ENCODE measurements at regions not wholly inside any gene's neighbourhood (a gene's known extent, or its start where the extent isn't known, plus 50 kb on each side); places are given as distances from the start of the nearest gene placed in this dataset.
"Not testable (repeated sequence)": the region's sequence is repeated elsewhere in the genome, so short reads cannot be mapped to it uniquely, and the experiment has no call there.

GRCh38 chrY:6544076-6544756, 298.2 kb downstream of the TSPY2 start:
- ATAC-seq; intact Hi-C loops (cut with DNase I); DNase-seq: not testable (repeated sequence)

- intact Hi-C loops (cut with DNase I); DNase-seq; ATAC-seq: not testable (repeated sequence)
Measured at GRCh38 chrY:6544757-6545083, 298.7 kb downstream of the TSPY2 start.

- DNase-seq; intact Hi-C loops (cut with DNase I); ATAC-seq: not testable (repeated sequence)
Measured at GRCh38 chrY:6552930-6553329, 306.9 kb downstream of the TSPY2 start.

- DNase-seq; ATAC-seq; intact Hi-C loops (cut with DNase I): not testable (repeated sequence)
Measured at GRCh38 chrY:6567030-6567429, 321.0 kb downstream of the TSPY2 start.

Measured in left cardiac atrium (tissue), 4 donors.